HG03520 (cell line): ENCODE measurements at regions not wholly inside any gene's neighbourhood (a gene's known extent, or its start where the extent isn't known, plus 50 kb on each side); places are given as distances from the start of the nearest gene placed in this dataset.

ENCODE experiments used
- ATAC-seq: cut with Tn5 transposase; IDR thresholded peaks from one replicate; pipeline ENCODE4 v1.9.1; 2021; ENCODE audit warnings: mild to moderate bottlenecking, moderate library complexity; ENCODE audit not compliant: unreplicated experiment

DNA sequence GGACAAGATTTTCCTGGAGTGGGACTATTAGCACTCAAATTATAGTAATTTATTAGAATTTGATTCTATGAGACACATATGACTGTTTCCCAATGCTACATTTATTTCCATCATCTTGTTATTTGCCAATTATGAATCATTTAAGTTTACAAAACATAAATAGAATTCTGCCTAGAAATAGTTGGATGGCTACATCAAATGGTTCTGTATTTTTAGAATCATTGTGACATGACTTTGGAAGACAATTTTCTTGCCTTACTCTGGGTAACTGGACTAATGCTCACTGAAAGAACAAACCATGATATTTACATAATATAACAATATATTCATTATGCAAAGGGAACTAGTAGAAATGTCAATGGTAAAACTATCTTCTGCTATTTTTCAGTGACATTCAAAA, 173.5 kb downstream of the ZIC1 start:
- no peak for ATAC-seq

DNA sequence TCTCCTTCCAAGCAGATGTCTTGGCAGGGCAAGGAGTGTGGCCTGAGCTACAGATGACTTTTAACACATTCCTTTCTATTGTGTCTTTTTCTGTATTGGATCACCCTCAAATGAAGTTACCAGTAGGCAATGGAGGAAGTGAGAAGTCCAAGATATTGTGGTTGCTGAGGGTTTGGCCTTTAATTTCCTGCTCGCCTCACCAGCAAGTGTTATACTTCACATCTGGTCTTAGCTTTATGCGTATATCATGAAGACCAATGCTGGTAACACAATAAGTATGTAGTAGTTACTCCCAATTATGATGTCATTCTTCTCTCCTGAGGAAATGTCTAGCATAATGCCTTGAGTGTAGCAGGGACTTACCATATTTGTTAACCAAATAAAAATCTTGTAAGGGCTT, 179.9 kb downstream of the ZIC1 start:
- ATAC-seq, result no peak

DNA sequence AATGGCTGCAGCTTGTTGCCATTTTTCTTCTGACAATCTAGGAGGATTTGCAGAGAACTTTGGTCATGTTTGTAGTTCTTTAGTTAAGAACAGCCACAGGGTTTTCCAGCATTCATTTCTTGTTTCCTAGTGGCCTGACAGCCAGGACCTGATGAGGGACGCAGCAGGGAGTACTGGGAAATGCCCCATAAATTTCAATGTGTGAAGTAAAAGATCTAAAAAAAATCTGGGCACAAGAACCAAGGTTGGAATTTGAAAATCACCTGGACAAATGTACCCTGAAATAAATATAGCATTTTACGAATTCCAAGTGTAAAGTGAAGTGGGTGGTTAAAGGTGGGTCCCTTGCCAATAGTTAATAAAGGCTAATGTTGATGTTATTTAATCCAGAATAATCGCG, 195.0 kb downstream of the ZIC1 start:
- ATAC-seq, result no peak

DNA sequence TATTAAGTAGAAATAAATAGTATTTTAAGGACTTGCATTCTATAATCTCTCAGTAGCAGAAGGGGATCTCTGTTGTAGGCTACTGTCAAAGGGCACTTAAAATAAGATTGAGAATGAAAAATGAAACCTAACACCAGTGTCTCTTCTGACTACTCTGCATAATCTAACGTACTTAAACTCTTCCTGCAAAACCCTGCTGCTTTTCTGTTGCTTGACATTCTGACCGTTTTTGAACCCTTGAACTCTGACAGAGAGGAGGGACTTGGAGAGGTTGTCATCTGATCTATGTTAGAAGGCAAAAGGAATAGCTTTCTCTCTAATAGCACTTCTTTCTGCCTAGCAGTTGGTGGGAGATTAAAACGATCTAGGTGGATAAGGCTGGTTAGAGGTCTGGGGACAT, 204.6 kb downstream of the ZIC1 start:
- no peak for ATAC-seq

DNA sequence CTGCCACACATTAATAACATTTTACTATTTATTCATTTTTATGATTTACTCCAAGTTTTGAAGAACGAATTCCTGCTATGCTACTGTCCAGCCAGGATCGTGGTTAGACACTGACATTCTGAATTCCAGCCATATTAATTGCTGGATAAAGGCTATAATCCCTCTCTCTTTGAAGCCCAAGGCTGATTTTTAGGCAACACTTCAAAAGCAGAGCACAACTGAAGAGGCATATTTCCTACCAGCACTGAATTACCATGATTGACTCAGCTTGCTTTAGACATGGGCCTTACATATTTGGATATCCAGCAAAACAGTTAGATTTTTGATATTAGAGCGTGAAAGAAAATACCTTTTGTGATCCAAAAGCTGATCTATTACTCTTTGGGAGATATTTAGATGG, 205.0 kb downstream of the ZIC1 start:
- ATAC-seq, result no peak

DNA sequence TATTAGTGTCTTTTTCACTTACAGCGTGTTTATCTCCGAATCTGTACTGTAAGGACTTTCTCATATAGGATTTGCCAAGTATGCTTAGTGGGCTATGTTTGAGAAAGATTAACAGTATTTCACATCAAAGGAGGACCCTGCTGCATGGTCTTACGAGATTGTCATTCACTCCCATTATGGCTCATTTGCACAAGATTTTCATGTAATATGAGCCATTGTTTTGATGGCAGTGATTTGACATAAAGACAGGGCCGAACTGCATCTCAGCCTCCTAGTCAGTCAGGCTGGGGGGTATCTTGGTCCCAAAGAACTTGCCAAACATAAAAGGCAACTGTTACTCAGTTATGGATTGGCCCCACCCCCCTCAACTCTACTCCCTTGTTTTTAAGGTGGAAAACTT, 205.9 kb downstream of the ZIC1 start:
- ATAC-seq, result no peak

DNA sequence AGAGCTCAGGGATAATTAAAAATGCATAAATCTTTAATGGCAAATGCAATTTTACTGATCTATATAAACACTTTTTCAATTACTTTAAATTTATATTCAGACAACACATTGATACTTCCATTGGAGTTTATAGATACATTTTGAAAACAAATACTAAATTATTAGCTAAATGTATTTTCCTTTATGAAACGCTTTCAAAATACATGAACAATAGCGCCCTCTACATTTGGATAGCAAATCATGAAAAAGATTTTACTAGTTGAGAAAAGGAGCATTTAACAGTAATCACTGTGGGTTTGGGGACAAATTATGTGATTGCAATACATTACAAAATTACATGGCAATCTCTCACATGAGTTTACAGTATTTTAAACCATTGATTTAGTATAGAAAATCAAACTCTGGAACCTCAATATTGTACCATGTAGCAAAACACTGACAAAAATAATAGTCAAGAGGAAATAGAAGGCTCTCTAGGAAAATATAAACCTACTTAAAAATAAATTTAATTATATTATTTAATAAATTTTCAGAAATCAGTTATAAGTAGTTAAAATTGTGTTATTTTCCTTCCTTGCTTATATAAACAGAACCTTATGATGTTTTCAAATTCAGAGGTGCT, 207.9 kb downstream of the ZIC1 start:
- no peak for ATAC-seq

DNA sequence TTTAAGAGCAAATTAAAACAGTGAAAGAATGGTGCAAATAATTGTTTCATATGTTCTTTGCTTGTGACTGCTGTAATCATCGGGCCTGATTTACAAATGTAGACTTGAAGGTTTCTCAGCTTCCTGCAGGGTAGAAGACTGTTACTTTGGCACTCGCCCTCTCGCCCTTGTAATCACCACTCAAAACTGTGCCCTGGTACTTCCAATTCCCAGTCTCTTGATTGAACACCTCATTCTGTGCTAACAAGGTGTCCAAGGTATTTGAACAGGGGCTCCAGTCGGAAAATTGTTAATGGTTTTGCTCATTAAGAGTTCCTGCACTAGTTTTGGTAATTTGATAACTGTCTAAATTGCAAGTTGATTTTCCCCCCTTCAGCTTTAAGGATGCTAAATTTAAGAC, 209.5 kb downstream of the ZIC1 start:
- ATAC-seq, result no peak

DNA sequence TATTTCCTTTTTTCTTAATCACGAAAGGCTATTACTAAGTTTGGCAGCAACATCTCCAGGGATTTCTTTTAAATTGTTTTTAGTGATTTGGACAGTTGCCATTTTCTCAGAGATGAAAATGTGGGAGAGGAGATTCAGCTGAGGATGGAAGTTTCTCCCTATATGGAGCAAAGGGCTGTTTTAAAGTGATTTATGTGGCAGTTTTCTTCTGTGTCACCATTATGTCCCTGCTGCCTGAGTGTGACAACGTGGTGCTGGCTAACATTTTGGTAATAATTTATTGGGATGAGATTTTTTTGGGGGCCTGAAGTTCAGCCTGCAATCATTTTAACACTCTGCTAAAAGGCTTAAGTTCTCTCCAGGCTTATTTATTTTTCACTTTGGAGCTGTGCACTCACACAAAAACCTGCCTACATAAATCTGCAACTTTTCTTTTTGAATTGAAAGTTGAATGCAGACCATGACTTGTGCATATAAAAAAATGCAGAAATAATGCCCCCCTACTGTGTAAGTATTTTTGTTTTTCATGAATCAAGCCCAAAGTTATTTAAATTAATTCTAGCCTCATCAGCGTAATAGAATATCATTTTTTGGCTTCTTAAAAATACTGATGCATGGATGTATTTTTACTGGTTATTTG, 210.9 kb downstream of the ZIC1 start:
- no peak for ATAC-seq

DNA sequence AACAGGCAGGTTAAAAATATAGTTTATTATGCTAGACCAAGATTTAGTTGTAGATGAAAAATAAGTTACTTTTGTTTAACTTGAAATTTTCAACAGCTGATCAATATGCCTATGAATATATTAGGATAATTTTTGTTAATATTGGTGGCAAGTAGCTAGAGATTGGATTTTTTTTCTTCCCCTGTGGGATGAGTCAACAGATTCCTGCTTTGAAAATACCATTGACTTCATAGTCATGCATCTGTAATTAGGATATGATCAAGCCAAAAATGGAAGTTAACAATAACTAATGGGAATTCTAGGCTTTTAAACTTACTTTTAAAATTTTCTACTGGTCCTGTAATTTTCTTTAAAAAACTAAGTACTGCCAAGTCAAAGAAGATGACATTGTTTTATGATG, 211.7 kb downstream of the ZIC1 start:
- ATAC-seq, result no peak

DNA sequence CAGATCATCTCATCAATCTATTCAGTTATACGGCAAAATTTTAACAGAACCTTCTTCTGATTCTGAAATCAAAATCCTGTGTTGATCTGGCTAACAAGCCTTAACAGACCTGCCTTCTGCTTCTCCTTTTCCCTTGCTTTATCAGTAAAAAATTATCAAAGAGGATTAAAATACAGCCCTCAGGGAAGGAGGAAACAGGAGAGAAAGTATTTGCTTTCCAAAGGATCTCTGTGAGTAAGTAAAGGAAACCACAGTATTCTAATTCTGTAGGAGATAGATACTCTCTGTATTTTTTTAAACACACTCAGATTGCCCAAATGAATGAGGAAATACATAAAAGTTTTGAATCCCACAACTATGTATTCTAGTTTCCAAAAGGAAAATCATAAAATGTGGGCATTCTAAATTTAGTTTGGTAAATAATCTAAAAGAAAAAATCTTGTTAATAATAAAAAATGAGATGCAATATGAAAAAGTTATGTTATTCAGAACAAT, 221.8 kb downstream of the ZIC1 start:
- ATAC-seq, result no peak

DNA sequence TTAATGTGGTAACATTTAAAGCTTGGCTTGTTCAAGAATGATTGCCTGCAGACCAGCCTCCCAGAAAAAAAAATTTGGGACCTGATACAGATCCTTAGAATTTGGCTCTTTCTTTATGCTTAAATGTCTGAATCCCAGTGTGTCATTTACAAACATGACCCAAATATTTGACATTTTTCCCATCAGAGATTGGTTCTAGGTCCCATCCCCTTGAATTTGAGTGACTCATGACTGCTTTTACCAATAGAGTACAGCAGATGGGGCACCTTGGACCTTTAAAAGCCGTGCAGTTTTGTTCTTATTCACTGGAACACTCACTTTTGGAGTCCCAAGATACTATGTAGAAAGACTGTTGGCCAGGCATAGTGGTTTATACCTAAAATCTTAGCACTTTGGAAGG, 231.6 kb downstream of the ZIC1 start:
- ATAC-seq, result no peak

DNA sequence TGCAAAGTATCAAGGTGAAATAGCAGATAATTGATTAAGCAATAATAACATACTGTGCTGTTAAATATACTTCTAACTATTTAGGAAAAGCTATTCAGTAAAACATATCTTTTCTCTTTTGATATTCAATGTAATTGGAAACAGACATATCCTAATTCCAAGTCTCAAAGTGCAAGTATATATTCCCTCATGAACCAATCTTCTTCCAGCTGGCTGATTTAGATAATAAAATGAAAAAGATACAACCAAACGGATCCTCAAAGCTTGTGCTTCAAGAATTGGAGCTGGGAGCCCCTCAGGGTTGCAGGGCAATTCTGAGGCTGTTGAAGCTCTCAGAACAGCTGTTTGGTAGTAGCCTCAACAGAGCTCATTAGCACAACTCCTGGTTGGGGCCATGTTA, 236.6 kb downstream of the ZIC1 start:
- no peak for ATAC-seq

DNA sequence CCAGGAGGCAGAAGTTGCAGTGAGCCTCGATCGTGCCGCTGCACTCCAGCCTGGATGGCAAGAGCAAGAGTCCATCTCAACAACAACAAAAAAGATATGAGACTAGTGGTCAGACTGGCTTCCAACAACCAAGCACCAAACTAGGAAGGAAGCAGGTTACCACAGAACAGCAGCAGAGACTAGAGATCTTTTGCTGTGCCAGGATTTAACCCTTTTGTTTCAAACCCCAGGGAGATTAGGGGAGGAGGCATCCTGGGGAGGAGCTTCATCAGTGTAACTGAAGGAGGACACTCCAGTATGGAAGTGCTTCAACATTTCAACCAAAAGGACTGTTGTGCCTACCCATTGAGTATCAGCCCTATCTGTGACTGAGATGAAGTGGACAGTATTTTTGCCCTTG, 240.3 kb downstream of the ZIC1 start:
- ATAC-seq, result no peak

DNA sequence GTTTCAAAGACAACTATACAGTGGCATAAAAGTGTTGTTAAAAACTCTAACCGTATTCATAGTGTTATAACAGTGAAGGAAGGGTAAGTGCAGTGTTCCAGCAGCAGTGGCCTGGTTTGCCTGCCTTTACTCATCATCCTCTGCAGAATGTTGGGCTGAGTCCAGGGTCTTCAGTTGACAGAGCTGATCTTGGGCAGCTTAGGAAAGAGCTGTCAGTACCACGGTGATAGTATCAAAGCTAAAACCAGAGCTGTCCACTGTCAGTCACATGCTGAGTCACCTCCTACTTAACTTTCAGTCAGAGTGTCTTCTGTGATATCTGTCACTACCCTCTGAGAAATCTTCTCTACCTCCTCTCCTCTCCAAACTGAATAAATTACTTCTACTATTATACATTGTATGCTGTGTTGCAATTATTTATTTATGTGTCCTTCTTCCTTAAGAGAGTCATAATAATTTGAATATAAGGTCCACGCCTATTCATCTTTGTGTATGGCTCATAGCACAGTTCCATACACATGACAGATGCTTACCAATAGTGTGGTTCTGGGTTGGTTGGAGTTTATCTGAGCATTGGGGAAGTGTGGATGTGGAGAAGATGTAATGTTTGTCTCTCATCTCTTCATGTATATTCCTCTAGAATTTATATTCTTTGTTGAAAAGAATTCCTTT, 242.1 kb downstream of the ZIC1 start:
- ATAC-seq, result no peak

DNA sequence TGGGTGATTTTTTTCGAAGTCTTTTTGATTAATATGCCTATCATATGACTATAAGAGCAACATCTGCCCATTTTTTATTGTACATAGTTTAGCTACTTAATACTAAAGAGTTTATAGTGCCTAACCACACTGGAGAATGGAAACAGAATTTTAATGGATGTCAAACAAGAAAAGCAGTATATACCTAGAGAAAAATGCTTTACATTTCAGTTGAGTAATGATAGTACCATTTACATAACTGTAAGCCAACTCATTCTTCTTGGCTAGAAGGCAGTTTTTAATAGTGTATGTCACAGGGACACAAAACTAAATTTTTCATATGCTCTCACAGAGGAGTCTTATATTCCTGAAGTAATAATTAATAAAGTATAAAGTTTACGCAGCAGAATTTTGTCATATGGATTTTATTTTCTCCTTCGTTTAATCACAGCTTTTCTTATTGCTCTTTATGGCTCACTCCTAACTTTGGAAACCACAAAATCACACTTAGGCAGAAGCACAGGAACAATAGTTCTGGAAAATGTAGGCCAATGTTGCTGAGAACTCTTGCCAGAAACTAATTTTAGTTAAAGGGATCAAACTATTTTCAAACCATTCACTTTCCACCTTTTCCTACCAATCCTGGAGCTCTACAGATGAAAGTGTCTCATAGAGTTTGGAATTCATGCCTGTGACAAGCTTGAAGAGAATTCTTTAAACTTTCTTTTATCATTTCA, 243.6 kb downstream of the ZIC1 start:
- no peak for ATAC-seq

DNA sequence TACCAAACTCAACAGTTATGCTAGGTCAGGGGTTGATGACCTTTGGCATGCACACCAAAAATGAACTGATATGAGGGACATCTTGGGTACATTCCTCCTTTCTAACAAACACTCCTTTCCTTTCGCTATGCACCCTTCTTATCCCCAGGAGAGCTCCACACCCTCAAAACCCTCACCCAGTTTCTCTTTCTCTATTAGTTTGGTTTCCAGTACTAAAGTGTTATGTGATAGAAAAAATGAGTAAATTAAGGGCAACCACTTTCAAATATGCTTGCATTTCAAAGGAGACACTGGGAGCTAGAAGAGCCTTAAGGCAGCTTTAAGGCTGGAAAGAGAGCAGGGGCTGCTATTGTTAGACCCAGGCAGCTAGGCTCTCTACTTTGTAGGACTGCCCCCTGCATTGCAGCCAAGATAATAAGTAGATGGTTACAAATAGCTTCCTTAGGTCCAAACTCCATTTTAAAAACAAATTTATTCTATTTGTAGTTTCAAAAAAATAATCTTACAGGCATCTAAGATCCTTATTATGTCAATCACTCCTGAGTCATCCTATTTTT, 244.3 kb downstream of the ZIC1 start:
- ATAC-seq, result no peak

DNA sequence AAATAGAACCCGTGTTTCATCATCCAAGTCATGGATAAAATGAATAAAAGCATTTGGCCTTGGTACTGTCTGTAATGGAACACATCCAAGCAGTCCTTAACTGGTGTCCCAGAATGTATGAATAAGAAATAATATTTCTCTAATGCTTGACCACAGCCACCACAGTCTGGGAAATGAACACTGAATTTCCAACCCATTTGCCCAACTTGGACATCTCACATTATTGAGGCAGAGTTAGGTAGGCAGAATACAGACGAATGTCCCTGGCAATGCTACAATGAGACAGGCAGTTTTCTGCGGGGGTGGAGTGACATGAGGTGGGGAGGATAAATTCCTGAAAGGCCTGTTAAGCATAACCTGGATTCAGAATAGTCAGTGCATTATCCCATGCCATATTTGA, 245.7 kb downstream of the ZIC1 start:
- ATAC-seq, result no peak

DNA sequence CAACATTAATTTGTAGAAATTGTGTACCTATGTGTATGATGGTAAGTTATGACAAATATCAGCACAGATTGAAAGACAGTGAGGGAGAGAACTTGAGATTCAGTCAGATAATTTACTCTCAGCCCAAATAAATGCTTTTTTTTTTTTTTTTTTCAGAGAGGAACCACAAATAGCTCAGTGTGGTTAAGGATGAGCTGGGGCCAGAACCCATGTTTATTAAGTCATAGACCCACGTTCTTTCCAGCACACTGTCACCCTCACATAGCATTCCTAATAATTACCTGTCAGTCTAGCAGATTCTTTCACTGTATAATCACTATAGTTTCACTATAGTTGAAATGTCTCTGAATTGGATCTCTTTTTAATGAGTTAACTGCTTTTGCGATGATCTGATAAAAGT, 246.1 kb downstream of the ZIC1 start:
- ATAC-seq, result no peak

DNA sequence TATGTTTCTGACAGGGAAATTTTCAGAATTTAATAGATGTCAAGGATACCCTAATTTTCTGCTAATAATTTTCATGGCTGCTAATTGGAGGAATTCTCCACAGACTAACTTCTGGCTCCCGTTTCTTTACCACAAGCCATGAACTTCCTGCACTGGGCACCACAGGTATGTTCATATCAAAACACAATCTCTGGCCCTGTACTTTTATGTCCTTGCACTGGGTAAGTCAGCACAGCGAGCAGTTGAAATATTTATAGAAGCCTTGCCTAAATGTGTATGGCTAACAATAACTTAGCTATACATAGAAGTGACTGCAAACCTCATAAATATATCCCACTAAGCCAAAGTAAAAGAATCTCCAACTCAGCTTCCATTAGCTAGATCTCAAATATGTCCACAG, 246.9 kb downstream of the ZIC1 start:
- no peak for ATAC-seq

DNA sequence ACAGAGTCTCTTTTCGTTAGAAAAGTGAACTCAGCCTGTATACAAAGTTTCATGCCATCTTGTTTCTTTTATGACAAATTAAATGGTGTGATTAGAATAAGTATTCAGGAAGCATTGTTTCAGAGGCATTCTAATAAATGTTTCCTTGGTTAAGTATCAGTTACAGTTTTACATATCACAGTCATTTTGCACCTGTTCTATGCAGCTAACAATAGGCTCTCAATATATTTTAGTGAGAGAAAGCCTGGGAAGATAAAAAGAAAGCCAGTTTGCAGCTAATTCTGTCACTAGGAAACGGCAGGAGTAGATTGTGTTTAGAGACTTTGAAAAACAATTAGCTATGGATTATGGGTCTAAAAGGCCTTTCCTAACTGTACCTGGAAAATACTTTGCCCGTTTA, 252.8 kb downstream of the ZIC1 start:
- no peak for ATAC-seq

DNA sequence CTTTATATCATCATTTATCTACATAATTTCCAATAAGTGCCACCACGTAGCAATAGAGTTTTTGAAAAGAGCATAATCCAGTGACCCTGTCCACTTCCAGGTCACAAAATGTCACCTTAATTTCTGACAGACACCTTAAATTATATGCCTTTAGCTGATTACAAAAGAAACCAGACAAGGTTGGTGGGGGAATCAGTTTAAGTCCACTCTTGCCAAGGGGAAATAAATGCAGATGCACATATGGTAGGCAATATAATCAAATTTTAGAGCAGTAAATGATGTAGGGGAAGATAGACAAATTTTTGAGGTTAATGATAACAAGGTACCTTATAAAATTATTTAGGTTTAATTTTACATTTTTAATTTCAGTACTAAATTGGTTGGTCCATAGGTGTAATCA, 253.5 kb downstream of the ZIC1 start:
- ATAC-seq, result no peak
